H9 (cell line): ENCODE measurements at regions not wholly inside any gene's neighbourhood (a gene's known extent, or its start where the extent isn't known, plus 50 kb on each side); places are given as distances from the start of the nearest gene placed in this dataset.

Experiments used
- DNase-seq: peaks from one replicate; pipeline ENCODE4 v3.0.0-alpha.2; 2017
- H2AFZ ChIP-seq: one replicate; pipeline ENCODE4 v1.6.1; 2013; ENCODE audit warnings: mild to moderate bottlenecking, low read length, control low read depth, moderate library complexity
- H2AK5ac ChIP-seq: 2 replicates; pipeline ENCODE4 v1.6.1; 2013; ENCODE audit warnings: low read length, control low read depth, mixed read lengths; ENCODE audit not compliant: insufficient read length
- H2BK120ac ChIP-seq: one replicate; pipeline ENCODE4 v1.6.1; 2013; ENCODE audit warnings: low read depth, mild to moderate bottlenecking, low read length, control low read depth, inconsistent platforms; ENCODE audit not compliant: poor library complexity, severe bottlenecking
- H2BK12ac ChIP-seq: 2 replicates; pipeline ENCODE4 v1.6.1; 2013; ENCODE audit warnings: low read length, control low read depth, mixed read lengths, low read depth; ENCODE audit not compliant: insufficient read length
- H2BK15ac ChIP-seq: 2 replicates; pipeline ENCODE4 v1.6.1; 2013; ENCODE audit warnings: low read depth, low read length, control low read depth
- H2BK20ac ChIP-seq: one replicate; pipeline ENCODE4 v1.6.1; 2013; ENCODE audit warnings: low read depth, mild to moderate bottlenecking, low read length, control low read depth, inconsistent platforms; ENCODE audit not compliant: poor library complexity, severe bottlenecking
- H2BK5ac ChIP-seq: 2 replicates; pipeline ENCODE4 v1.6.1; 2013; ENCODE audit warnings: low read length, control low read depth, mixed read lengths; ENCODE audit not compliant: insufficient read length
- H3K14ac ChIP-seq: 2 replicates; pipeline ENCODE4 v1.6.1; 2013; ENCODE audit warnings: low read length, control low read depth; ENCODE audit not compliant: insufficient read depth
- H3K18ac ChIP-seq: 2 replicates; pipeline ENCODE4 v1.6.1; 2013; ENCODE audit warnings: low read depth, mild to moderate bottlenecking, mixed read lengths, low read length, control low read depth; ENCODE audit not compliant: insufficient read length
- H3K23ac ChIP-seq: 2 replicates; pipeline ENCODE4 v1.6.1; 2013; ENCODE audit warnings: low read length, control low read depth, mixed read lengths, low read depth; ENCODE audit not compliant: insufficient read length
- H3K23me2 ChIP-seq: 2 replicates; pipeline ENCODE4 v1.6.1; 2013; ENCODE audit warnings: low read depth, mild to moderate bottlenecking, mixed read lengths, low read length, control low read depth; ENCODE audit not compliant: insufficient read length, poor library complexity, severe bottlenecking
- H3K27ac ChIP-seq: 2 replicates; pipeline ENCODE4 v1.5.1; 2013; ENCODE audit warnings: low read length, control low read depth, mixed read lengths, low read depth; ENCODE audit not compliant: insufficient read length
- H3K27me3 ChIP-seq: 2 replicates; pipeline ENCODE4 v1.6.1; 2013; ENCODE audit warnings: low read length, control low read depth, inconsistent platforms; ENCODE audit not compliant: insufficient read depth
- H3K4ac ChIP-seq: 2 replicates; pipeline ENCODE4 v1.6.1; 2013; ENCODE audit warnings: low read depth, mild to moderate bottlenecking, control low read depth, inconsistent platforms, low read length, moderate library complexity
- H3K4me1 ChIP-seq: 2 replicates; pipeline ENCODE4 v1.6.1; 2013; ENCODE audit warnings: low read length, control low read depth, inconsistent platforms; ENCODE audit not compliant: insufficient read depth
- H3K4me2 ChIP-seq: 2 replicates; pipeline ENCODE4 v1.6.1; 2013; ENCODE audit warnings: low read length, control low read depth, mixed read lengths; ENCODE audit not compliant: insufficient read length, insufficient read depth
- H3K56ac ChIP-seq: 2 replicates; pipeline ENCODE4 v1.6.1; 2013; ENCODE audit warnings: low read depth, mild to moderate bottlenecking, mixed read lengths, low read length, control low read depth; ENCODE audit not compliant: insufficient read length
- H3K79me1 ChIP-seq: 2 replicates; pipeline ENCODE4 v1.6.1; 2013; ENCODE audit warnings: low read depth, mild to moderate bottlenecking, moderate library complexity, low read length, control low read depth, inconsistent platforms; ENCODE audit not compliant: insufficient read depth, poor library complexity, severe bottlenecking
- H3K79me2 ChIP-seq: 2 replicates; pipeline ENCODE4 v1.6.1; 2013; ENCODE audit warnings: low read length, control low read depth, inconsistent platforms; ENCODE audit not compliant: insufficient read depth
- H3K9ac ChIP-seq: 2 replicates; pipeline ENCODE4 v1.6.1; 2013; ENCODE audit warnings: low read length, control low read depth, mixed read lengths; ENCODE audit not compliant: insufficient read length; ENCODE audit errors: extremely low read depth
- H3K9me3 ChIP-seq: one replicate; pipeline ENCODE4 v1.6.1; 2013; ENCODE audit warnings: low read depth, low read length, inconsistent platforms; ENCODE audit not compliant: control insufficient read depth
- H3T11ph ChIP-seq: one replicate; pipeline ENCODE4 v1.6.1; 2013; ENCODE audit warnings: mild to moderate bottlenecking, low read length, control low read depth, inconsistent platforms
- H4K20me1 ChIP-seq: one replicate; pipeline ENCODE4 v1.6.1; 2013; ENCODE audit not compliant: control insufficient read depth, insufficient read length, insufficient read depth
- H4K5ac ChIP-seq: 2 replicates; pipeline ENCODE4 v1.6.1; 2013; ENCODE audit warnings: low read depth, mild to moderate bottlenecking, mixed read lengths, low read length, control low read depth; ENCODE audit not compliant: insufficient read length
- H4K8ac ChIP-seq: replicated peaks from 2 replicates; pipeline ENCODE4 v1.6.1; 2013; ENCODE audit warnings: low read length, control low read depth, mixed read lengths, low read depth; ENCODE audit not compliant: insufficient read length
- H4K91ac ChIP-seq: 2 replicates; pipeline ENCODE4 v1.6.1; 2013; ENCODE audit warnings: low read depth, mild to moderate bottlenecking, moderate library complexity, mixed read lengths, low read length, control low read depth; ENCODE audit not compliant: insufficient read length
- H3K27ac Mint-ChIP-seq, 3 experiments: 2 replicates in 2 of 3; 3 replicates in 1 of 3; pipeline ENCODE4 v1.8.0; 2020 to 2021; ENCODE audit warnings: mixed read lengths in 3 of 3, mild to moderate bottlenecking in 1 of 3, moderate library complexity in 1 of 3
- H3K27me3 Mint-ChIP-seq: 2 replicates; pipeline ENCODE4 v1.8.0; 2021; ENCODE audit warnings: low read depth, mild to moderate bottlenecking, moderate library complexity, mixed read lengths
- H3K36me3 Mint-ChIP-seq, 3 experiments: 2 replicates in 2 of 3; 3 replicates in 1 of 3; pipeline ENCODE4 v1.8.0; 2020 to 2021; ENCODE audit warnings: low read depth in 3 of 3, mixed read lengths in 3 of 3; ENCODE audit not compliant: insufficient read depth in 1 of 3
- H3K4me1 Mint-ChIP-seq, 2 experiments: 2 replicates each; pipeline ENCODE4 v1.8.0; 2020; ENCODE audit warnings: mixed read lengths in 2 of 2
- H3K4me3 Mint-ChIP-seq, 2 experiments: 2 replicates in 1 of 2; 3 replicates in 1 of 2; pipeline ENCODE4 v1.8.0; 2020 to 2021; ENCODE audit warnings: mild to moderate bottlenecking in 2 of 2, mixed read lengths in 2 of 2, moderate library complexity in 1 of 2
- H3K9me3 Mint-ChIP-seq, 2 experiments: 2 replicates in 1 of 2; 3 replicates in 1 of 2; pipeline ENCODE4 v1.8.0; 2020; ENCODE audit warnings: mild to moderate bottlenecking in 2 of 2, mixed read lengths in 2 of 2, moderate library complexity in 1 of 2
- WGBS: extraction: QIAGEN DNeasy Blood & Tissue Kit; methylation state at CpG from one replicate; pipeline ENCODE4 v1.1.7; 2013; ENCODE audit warnings: missing lambda C conversion rate, low lambda C conversion rate, mixed read lengths; ENCODE audit not compliant: insufficient read length; ENCODE audit errors: extremely low coverage; 5-methylcytosine and 5-hydroxymethylcytosine counted together
- TF ChIP-seq, protein P1 (sequence below): fragments of 200-600 bp; sonication (generic); conservative IDR thresholded peaks from 3 replicates; pipeline ENCODE4 v1.8.0; 2021; ENCODE audit warnings: antibody characterized with exemption, mild to moderate bottlenecking

GRCh38 chr20:40816039-40816352, 127.0 kb upstream of the MAFB start:
- no peaks in the 10 kb centered on the region for H3K79me1 ChIP-seq
- no peak overlapping the region for H2AFZ ChIP-seq
- H3K4me3 Mint-ChIP-seq = no peak overlapping the region
- no peak overlapping the region for H4K5ac ChIP-seq
- H2BK5ac ChIP-seq = no peak overlapping the region
- no peak overlapping the region for H3K4ac ChIP-seq
- no peaks in the 10 kb centered on the region for H4K20me1 ChIP-seq
- no peaks in the 10 kb centered on the region for H3K23me2 ChIP-seq
- H3K27me3 Mint-ChIP-seq = no peaks in the 10 kb centered on the region; the same call in 1 of the 2 replicates
- no peak overlapping the region for H2BK12ac ChIP-seq
- no peak overlapping the region for H4K91ac ChIP-seq
- no peaks in the 10 kb centered on the region for H3K9me3 ChIP-seq
- H3K4me1 Mint-ChIP-seq = no peaks in the 10 kb centered on the region
- no peak overlapping the region for H3K23ac ChIP-seq
- H4K8ac ChIP-seq = no peak overlapping the region
- H3K27ac Mint-ChIP-seq = peak overlapping the region in 1 of 3 experiments; percentile 33; a peak in 1 of 7 replicates
- H3K4me1 ChIP-seq = no peaks in the 10 kb centered on the region
- no peak overlapping the region for H2BK20ac ChIP-seq
- no peak overlapping the region for H3T11ph ChIP-seq
- no peak overlapping the region for H3K4me2 ChIP-seq
- no peak overlapping the region for H2AK5ac ChIP-seq
- no peak overlapping the region for H3K56ac ChIP-seq
- H3K14ac ChIP-seq = no peak overlapping the region
- no peak for DNase-seq
- H3K27me3 ChIP-seq = no peaks in the 10 kb centered on the region
- TF ChIP-seq, protein P1, sequence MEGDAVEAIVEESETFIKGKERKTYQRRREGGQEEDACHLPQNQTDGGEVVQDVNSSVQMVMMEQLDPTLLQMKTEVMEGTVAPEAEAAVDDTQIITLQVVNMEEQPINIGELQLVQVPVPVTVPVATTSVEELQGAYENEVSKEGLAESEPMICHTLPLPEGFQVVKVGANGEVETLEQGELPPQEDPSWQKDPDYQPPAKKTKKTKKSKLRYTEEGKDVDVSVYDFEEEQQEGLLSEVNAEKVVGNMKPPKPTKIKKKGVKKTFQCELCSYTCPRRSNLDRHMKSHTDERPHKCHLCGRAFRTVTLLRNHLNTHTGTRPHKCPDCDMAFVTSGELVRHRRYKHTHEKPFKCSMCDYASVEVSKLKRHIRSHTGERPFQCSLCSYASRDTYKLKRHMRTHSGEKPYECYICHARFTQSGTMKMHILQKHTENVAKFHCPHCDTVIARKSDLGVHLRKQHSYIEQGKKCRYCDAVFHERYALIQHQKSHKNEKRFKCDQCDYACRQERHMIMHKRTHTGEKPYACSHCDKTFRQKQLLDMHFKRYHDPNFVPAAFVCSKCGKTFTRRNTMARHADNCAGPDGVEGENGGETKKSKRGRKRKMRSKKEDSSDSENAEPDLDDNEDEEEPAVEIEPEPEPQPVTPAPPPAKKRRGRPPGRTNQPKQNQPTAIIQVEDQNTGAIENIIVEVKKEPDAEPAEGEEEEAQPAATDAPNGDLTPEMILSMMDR = no peak
- no peak overlapping the region for H3K18ac ChIP-seq
- H3K36me3 Mint-ChIP-seq = no peaks in the 10 kb centered on the region; a peak in 1 of 7 replicates
- H3K9ac ChIP-seq = no peak overlapping the region
- no CpG with 5 or more reads among the region's 3 CpGs for WGBS
- no peak overlapping the region for H3K27ac ChIP-seq
- H2BK120ac ChIP-seq = no peak overlapping the region
- peaks cover 0 to 3% of the 10 kb centered on the region in 2 experiments; a peak in 2 of 5 replicates for H3K9me3 Mint-ChIP-seq
- no peaks in the 10 kb centered on the region for H3K79me2 ChIP-seq
- H2BK15ac ChIP-seq = no peak overlapping the region
